ENCODE measurements at regions not wholly inside any gene's neighbourhood (a gene's known extent, or its start where the extent isn't known, plus 50 kb on each side); places are given as distances from the start of the nearest gene placed in this dataset.

- TF ChIP-seq, protein P1, sequence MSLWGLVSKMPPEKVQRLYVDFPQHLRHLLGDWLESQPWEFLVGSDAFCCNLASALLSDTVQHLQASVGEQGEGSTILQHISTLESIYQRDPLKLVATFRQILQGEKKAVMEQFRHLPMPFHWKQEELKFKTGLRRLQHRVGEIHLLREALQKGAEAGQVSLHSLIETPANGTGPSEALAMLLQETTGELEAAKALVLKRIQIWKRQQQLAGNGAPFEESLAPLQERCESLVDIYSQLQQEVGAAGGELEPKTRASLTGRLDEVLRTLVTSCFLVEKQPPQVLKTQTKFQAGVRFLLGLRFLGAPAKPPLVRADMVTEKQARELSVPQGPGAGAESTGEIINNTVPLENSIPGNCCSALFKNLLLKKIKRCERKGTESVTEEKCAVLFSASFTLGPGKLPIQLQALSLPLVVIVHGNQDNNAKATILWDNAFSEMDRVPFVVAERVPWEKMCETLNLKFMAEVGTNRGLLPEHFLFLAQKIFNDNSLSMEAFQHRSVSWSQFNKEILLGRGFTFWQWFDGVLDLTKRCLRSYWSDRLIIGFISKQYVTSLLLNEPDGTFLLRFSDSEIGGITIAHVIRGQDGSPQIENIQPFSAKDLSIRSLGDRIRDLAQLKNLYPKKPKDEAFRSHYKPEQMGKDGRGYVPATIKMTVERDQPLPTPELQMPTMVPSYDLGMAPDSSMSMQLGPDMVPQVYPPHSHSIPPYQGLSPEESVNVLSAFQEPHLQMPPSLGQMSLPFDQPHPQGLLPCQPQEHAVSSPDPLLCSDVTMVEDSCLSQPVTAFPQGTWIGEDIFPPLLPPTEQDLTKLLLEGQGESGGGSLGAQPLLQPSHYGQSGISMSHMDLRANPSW (CRISPR knock-in tag; IDR thresholded peaks at IDR 0.05): no peak
- TF ChIP-seq PHB (CRISPR knock-in tag; IDR thresholded peaks at IDR 0.05): no peak
- no peak for TF ChIP-seq PURB (CRISPR knock-in tag; IDR thresholded peaks at IDR 0.05; ENCODE audit: low read depth)
- no peak for TF ChIP-seq MTA1 (IDR thresholded peaks at IDR 0.05; ENCODE audit: borderline replicate concordance)
- TF ChIP-seq POLR2A (conservative IDR thresholded peaks at IDR 0.05): 0 out of 2 replicates have a peak, but pooled peaks have one; percentile 39
- TF ChIP-seq SIX5 (IDR thresholded peaks at IDR 0.05; ENCODE audit: borderline replicate concordance in 1 of 2, insufficient read depth in 1 of 2, low read depth in 1 of 2, low read length in 2 of 2): no peak
- peak; percentile 77 for TF ChIP-seq MGA (IDR thresholded peaks at IDR 0.05)
- TF ChIP-seq ZNF668 (CRISPR knock-in tag; IDR thresholded peaks at IDR 0.05): no peak
- no peak for TF ChIP-seq RBM39 (optimal IDR thresholded peaks at IDR 0.05; ENCODE audit: low read depth, low read length)
- no peak for TF ChIP-seq RBM14 (IDR thresholded peaks at IDR 0.05; ENCODE audit: borderline replicate concordance, insufficient read depth, low read depth, low read length)
- TF ChIP-seq ZNF561 (CRISPR knock-in tag; conservative IDR thresholded peaks at IDR 0.05): no peak
- no peak for TF ChIP-seq SMARCA4 (IDR thresholded peaks at IDR 0.05)
- TF ChIP-seq ZNF354B (CRISPR knock-in tag; IDR thresholded peaks at IDR 0.05): no peak
These were observed 134.2 kb downstream of the USP22 start (continued) for GRCh38 chr17:20908313-20909267.
